ENCODE measurements at regions not wholly inside any gene's neighbourhood (a gene's known extent, or its start where the extent isn't known, plus 50 kb on each side); places are given as distances from the start of the nearest gene placed in this dataset.

GRCh38 chr17:5677620-5678019 is 93.3 kb upstream of the NLRP1 start:
- TF ChIP-seq CTCF (IDR thresholded peaks at IDR 0.05) = no peak
- TF ChIP-seq POLR2A (IDR thresholded peaks at IDR 0.05) = no peak
